RWPE1 (cell line): ENCODE measurements at regions not wholly inside any gene's neighbourhood (a gene's known extent, or its start where the extent isn't known, plus 50 kb on each side); places are given as distances from the start of the nearest gene placed in this dataset.

ENCODE experiments used
- CTCF ChIA-PET: fragments of 350-600 bp; sonication (Branson Sonifier 250); formaldehyde crosslinking; extraction: SDS; loops from one replicate; lab custom pipeline; 2021; lab: Yijun Ruan, JAX
- POLR2A ChIA-PET: fragments of 400-600 bp; formaldehyde crosslinking; extraction: SDS; loops from one replicate; lab custom pipeline; 2020; ENCODE audit warnings: antibody characterized with exemption; ENCODE audit not compliant: low non-redundant PET; lab: Yijun Ruan, JAX
- DNase-seq: peaks from one replicate; pipeline ENCODE4 v3.0.0; 2012; ENCODE audit warnings: low spot score
- H3K27ac ChIP-seq: fragments of 450-650 bp; 2 replicates; pipeline ENCODE4 v1.5.1; 2017
- TF ChIP-seq, protein P1 (sequence below): fragments of 450-650 bp; conservative IDR thresholded peaks from 2 replicates; pipeline ENCODE4 v1.5.1; 2017; ENCODE audit warnings: low read depth, mild to moderate bottlenecking

DNA sequence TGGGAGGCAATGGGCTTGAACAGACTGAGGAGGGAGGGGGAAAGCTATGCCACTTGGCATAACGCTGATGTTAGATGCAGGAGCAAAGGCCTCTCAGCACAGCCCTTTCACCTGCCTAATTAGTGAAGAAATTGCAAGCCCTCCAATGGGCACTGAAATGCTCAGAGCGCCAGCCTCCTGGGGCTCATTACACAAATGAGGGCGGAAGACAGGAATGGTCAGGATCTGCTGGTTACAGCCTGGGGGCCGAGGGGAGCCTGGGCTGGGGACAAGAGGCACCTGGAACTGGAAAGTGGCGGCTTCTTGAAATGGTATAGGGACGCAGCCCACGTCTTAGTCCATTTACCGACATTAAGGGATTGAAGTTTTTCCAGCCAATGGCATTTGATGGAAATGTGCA, 50.2 kb upstream of the PLET1 start:
- TF ChIP-seq, protein P1, sequence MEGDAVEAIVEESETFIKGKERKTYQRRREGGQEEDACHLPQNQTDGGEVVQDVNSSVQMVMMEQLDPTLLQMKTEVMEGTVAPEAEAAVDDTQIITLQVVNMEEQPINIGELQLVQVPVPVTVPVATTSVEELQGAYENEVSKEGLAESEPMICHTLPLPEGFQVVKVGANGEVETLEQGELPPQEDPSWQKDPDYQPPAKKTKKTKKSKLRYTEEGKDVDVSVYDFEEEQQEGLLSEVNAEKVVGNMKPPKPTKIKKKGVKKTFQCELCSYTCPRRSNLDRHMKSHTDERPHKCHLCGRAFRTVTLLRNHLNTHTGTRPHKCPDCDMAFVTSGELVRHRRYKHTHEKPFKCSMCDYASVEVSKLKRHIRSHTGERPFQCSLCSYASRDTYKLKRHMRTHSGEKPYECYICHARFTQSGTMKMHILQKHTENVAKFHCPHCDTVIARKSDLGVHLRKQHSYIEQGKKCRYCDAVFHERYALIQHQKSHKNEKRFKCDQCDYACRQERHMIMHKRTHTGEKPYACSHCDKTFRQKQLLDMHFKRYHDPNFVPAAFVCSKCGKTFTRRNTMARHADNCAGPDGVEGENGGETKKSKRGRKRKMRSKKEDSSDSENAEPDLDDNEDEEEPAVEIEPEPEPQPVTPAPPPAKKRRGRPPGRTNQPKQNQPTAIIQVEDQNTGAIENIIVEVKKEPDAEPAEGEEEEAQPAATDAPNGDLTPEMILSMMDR, result no peak
- POLR2A ChIA-PET, result no interaction called here
- H3K27ac ChIP-seq, result peak overlapping the region; percentile 84
- CTCF ChIA-PET, result interaction anchor here (0.5 kb wide), 1 partner anchor 1825 kb away, joined by 3 read pairs; no protein-coding TSS in a partner anchor
- DNase-seq, result no peak

DNA sequence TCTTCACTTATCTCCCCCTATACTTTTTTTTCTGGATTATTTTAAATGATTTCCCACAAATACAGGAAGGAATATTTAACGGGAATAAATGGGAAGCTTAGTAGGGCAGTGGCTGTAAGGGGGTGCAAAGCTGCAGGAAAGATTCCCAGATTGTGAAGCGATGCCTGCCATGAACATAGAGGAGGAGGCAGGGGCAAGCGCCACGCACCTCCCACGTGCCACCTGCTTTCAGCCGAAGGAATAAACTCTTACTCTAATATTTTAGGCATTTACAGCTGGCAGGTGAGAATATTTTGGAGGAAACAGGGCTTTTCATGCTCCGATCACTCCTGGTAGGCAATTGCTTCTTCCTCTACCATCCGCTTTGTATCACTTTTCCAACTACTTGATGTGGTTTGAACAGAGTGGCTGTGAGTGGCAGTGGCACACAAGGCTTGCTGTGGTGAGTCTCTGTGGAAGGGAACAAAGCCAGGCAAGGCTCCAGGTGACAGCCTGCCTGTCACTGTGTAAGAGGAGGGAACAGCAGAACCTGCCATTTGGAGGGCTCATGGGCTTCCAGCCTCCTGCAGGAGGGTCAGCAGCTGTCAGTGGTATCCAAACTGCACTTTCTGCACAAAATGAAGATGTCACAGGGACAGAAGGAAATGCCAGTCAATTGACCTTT, 54.5 kb upstream of the PLET1 start:
- ChIA-PET CTCF (interaction anchor here (0.6 kb wide), 1 partner anchor 196 kb away, joined by 3 read pairs; no protein-coding TSS in a partner anchor), POLR2A (interaction anchor here (0.6 kb wide), 1 partner anchor 20 kb away, joined by 10 read pairs; no protein-coding TSS in a partner anchor)
- TF ChIP-seq, protein P1, result no peak
- H3K27ac ChIP-seq, result no peak overlapping the region
- no peak for DNase-seq

DNA sequence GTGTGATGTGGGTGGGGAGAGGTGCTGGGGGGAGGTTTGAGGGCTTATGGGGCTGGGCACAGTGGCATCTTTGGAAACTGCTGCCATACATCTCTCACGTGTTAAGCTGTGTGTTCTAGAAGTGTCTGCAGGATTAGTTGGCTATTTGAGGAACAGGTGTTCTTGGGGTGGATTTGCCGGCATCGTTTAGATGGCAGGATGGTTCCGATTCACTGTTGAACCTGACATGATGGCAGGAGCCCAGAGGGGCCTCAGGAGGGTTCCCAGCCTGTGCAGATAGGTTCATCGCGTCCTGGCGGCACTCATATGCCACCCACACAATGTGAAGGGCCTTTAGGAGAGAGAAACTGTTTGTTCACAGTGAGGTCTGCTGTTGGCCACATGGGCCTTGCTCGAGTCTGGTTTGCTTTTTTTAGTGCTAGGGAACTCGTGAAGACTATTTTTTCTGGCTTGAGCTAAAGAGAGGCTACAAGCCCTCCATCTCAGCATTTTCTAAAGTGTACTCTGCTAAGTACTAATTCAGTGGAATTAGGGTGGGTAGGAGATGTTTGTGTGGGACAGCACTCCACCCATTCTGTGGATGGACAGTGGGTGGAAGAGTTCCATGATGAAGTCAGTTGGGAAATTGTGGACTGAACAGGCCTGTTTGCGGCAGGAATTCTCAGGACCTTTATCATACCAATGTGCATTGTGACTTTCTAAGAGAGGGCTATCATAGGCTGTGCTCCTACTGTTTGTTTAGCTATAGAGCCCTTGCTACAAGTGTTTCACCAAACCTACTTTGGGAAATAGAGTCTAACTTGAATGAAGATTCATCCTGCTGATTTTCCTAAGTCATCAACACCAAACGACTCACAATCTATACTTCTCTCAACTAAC, 55.4 kb upstream of the PLET1 start:
- CTCF ChIA-PET, result interaction anchor here (0.7 kb wide), 2 partner anchors 104 to 605 kb away, joined by 3 read pairs; no protein-coding TSS in a partner anchor
- no peak overlapping the region for H3K27ac ChIP-seq
- no peak for DNase-seq
- POLR2A ChIA-PET, result interaction anchor here (0.6 kb wide), 1 partner anchor 19 kb away, joined by 10 read pairs; no protein-coding TSS in a partner anchor
- TF ChIP-seq, protein P1, result no peak

DNA sequence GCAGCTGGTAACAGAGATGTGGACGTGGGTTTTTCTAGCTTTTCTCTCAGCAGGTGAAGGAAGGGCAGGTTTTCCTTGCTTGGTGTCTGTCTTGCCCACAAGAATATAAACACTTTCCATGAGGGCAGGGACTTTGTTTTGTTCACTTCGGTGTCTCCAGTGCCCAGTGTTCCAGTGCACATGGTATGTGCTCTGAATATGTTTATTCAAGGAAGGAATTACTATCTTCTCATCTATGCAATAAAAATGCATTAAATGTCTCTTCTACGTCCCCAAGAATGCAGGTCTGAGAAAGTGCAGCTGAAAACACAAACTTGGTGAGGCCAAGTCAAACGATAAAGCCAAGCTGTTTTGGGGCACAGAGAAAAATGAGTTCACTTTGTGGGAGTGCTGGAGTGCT, 56.3 kb upstream of the PLET1 start:
- no peak overlapping the region for H3K27ac ChIP-seq
- no peak for DNase-seq
- ChIA-PET CTCF (interaction anchor here (0.7 kb wide), 1 partner anchor 105 kb away, joined by 3 read pairs; no protein-coding TSS in a partner anchor), POLR2A (no interaction called here)
- TF ChIP-seq, protein P1, result no peak

DNA sequence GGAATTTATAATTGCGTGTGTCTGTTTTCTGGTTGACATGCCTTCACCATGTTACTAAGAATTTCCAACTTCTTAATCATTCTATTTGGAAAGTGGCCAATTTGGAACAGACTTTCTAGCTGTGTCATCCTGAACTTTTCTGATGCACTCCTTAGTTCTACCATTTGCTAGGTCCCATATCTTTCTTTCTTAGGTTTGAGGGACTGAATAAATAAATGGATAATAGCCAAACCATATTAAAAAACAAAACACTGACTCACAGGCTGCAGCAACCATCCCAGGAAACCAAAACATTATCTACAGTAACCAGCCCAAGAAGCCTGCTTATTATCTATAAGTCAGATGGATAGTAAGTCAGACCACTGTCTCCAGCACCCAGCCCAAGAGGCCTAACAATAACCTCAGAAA, 57.5 kb upstream of the PLET1 start:
- DNase-seq, result peak; percentile 83
- ChIA-PET POLR2A (no interaction called here), CTCF (interaction anchor here (0.7 to 1.0 kb wide), 2 partner anchors 38 to 602 kb away, joined by 3 read pairs; no protein-coding TSS in a partner anchor)
- H3K27ac ChIP-seq, result peak overlapping the region; percentile 30; the same call in 1 of the 2 replicates
- TF ChIP-seq, protein P1, result no peak

DNA sequence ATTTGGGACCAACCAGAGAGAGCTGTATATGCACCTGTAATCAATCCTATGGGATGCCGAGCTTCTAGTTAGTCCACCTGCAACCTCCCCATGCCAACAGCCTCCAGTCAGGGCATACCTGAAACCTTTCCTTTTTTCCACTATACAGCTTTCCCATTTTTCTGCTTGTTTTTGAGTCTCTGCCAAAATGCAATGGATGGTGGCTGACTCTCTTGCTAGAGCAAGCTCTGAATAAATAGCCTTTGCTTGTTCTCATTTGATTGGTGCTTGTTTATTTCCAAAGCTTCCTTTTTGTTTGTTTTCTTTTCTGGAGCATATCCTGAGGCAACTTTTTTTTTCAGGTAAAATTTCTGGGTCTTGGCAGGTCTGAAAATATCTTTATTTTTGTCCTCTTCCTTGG, 58.0 kb upstream of the PLET1 start:
- ChIA-PET POLR2A (no interaction called here), CTCF (interaction anchor here (0.7 to 1.0 kb wide), 2 partner anchors 38 to 603 kb away, joined by 3 read pairs; no protein-coding TSS in a partner anchor)
- H3K27ac ChIP-seq, result peak overlapping the region; percentile 30; the same call in 1 of the 2 replicates
- no peak for DNase-seq
- TF ChIP-seq, protein P1, result no peak
